Head of caudate nucleus (tissue), 42 donors: ENCODE measurements at regions not wholly inside any gene's neighbourhood (a gene's known extent, or its start where the extent isn't known, plus 50 kb on each side); places are given as distances from the start of the nearest gene placed in this dataset.
"Not testable (repeated sequence)": the region's sequence is repeated elsewhere in the genome, so short reads cannot be mapped to it uniquely, and the experiment has no call there.

Source experiments
- DNase-seq, 42 donors: peaks; one replicate each; pipeline versions ENCODE4 v3.0.0 to v3.0.0-alpha.2; 2020 to 2021; ENCODE audit warnings: mixed read lengths in 7 of 42
- intact Hi-C: fragments of 100-400 bp; cut with DNase I; formaldehyde crosslinking; loops from one replicate; pipeline ENCODE4 v1.15.0; 2022

DNA sequence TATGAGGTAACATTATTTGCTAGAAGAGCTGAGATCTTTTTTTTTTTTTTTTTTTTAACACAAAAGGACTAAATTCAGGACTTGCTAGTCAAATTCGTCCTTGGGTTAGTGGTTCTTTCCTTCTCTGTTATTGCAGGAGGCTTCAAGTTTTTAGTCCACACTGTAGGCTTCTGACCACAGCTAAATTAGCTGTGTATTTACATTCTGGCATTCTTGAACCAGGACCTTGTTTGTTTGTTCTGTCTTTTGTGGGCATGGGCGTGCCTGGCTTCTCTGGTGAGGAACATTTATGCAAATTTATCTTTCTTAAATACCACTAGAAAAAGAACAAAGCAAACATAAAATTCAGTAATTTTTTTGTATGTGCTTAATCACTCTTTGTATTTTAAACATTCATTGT lies 57.3 kb upstream of the GARIN1A start:
- not testable (repeated sequence) for DNase-seq
- intact Hi-C loops = loop anchor here (5.0 kb wide), 1 partner anchor 267 kb away; no protein-coding TSS in a partner anchor

DNA sequence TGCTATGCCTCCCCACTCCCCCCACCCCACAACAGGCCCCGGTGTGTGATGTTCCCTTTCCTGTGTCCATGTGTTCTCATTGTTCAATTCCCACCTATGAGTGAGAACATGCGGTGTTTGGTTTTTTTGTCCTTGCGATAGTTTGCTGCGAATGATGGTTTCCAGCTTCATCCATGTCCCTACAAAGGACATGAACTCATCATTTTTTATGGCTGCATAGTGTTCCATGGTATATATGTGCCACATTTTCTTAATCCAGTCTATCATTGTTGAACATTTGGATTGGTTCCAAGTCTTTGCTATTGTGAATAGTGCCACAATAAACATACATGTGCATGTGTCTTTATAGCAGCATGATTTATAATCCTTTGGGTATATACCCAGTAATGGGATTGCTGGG lies 55.3 kb upstream of the GARIN1A start:
- DNase-seq, intact Hi-C loops: not testable (repeated sequence)
